EL (cell line): ENCODE measurements at regions not wholly inside any gene's neighbourhood (a gene's known extent, or its start where the extent isn't known, plus 50 kb on each side); places are given as distances from the start of the nearest gene placed in this dataset.

Experiments used
- DNase-seq: peaks from one replicate; pipeline ENCODE4 v3.0.0-alpha.2; 2016

DNA sequence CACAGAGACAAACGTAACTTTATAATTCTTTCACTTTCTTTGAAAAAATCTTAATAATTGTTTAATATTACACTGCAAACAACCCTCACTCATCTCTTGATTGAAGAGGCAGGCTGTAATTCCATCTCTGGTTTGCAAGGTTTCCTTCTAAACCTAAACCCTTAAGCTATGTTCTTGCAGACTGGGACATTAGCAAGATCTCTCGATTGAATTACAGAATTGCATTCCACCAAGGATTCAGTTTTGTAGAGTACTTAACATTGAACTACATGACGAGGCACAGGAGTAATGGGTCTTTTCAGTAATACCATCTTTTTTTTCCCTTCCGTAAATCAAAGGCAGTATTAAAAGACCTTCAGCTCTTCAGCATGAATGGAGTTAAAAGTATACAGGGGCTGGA lies 111.6 kb upstream of the EEF1E1 start:
- no peak for DNase-seq

- DNase-seq, result no peak
These were observed 110.5 kb upstream of the EEF1E1 start for GRCh38 chr6:8212720-8213434.

- DNase-seq, result no peak
These were observed 105.5 kb upstream of the EEF1E1 start for GRCh38 chr6:8207869-8208191.

GRCh38 chr6:8207191-8207868 lies 105.0 kb upstream of the EEF1E1 start:
- no peak for DNase-seq

DNA sequence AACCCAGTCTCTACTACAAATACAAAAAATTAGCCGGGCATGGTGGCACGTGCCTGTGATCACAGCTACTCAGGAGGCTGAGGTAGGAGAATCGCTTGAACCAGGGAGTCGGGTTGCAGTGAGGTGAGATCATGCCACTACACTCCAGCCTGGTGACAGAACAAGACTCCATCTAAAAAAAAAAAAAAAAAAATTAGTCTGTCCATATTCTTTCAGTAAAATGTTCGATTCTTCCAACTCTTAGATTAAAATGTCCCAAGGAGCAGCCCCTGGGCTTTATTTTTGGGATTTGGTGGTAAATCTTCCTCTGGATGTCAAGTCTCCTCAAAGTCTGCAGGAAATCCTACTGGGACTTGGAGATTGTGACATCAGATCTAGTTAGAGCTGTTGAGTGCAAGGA lies 101.0 kb upstream of the EEF1E1 start:
- DNase-seq, result no peak

DNA sequence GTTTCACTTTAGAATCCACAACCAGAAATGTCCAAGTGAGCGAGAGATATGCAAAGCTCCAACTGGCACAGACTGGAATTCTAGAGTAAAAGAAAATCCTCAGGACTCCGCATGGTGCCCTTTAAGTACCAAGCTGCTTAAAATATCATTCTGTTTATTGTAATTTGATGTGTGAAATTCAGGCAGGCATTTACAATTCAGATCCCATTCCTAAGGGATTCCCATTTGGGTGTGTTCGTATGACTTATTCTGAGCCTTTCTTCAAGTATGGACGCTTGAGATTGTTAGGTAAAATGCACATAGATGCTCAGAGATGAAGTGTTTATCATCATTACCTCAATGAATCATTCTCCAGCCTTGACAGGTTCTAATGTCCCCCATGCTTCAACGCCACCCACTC lies 99.3 kb upstream of the EEF1E1 start:
- DNase-seq, result no peak

- DNase-seq, result no peak
These were observed 97.9 kb upstream of the EEF1E1 start for GRCh38 chr6:8200255-8200654.

GRCh38 chr6:8195714-8196102 lies 93.4 kb upstream of the EEF1E1 start:
- no peak for DNase-seq

DNA sequence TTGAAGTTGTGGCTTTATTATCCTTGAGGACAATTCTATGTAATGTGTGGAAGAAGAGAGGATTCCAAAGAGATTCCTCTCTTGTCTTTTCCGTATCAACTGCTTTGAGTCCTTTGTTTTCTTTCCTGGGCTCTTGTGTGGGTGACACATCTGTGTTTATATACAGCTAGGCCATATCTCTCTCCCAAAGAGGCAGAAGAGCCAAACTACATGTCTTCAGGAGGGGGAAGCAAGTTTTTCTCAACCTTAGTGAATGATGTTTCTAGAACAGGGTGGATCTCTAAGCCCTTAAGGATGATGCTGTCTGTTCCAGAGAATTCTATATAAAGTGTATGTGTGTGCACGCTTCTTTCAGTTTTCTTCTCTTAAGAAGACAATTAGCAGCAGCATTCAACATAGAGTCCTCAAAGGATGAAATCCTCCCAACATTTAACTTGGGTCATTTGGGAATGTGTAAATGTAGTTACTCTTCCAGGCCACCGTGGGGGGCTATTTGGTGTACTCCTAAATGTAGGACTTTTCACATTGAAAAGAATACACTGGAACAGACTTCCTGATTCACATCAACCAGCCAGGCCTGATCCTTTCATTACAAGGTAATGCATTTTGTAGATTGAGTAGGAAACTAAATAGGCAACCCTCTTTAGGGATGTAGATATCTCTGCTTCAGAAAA lies 92.8 kb upstream of the EEF1E1 start:
- DNase-seq, result no peak

DNA sequence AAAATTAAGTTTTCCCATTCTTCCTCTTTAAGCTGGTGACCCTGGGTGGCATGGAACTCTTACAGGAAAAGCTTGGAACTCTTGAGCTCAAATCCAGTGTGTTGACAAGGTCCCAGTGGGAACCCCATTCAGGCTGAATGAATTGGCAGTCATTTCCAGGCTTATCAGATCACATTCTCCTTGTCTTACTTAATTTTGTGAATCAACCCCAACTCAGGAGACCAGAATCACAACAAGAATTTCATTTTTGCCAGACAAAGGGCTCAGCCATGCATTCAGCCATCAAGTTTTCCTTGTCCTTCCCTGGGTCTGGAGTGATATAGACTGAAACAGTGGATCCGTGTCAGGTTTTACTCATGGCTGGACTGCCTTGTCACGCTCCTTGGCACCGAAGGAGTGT lies 92.1 kb upstream of the EEF1E1 start:
- DNase-seq, result no peak

- DNase-seq, result peak; percentile 74
These were observed 91.2 kb upstream of the EEF1E1 start for GRCh38 chr6:8193541-8193940.

DNA sequence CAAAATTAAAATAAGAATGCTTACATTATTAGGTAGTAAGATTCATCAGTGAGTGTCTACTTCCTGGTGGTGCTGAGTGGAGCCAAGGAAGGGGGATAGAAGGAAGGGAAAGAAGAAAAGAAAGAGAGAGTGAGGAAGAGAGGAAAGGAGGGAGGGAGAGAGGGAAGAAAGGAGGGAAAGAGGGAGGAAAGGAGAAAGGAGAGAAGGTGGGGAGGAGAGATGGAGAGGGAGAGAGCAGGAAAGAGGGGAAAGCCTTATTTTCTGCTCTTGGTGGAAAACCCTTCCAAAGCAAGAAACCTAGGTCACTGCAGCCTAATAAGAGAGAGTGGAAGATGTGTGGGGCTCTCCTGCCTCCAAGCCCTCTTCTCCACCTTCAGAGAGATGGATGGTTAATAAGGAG lies 90.2 kb upstream of the EEF1E1 start:
- DNase-seq, result no peak

- DNase-seq, result no peak
These were observed 89.7 kb upstream of the EEF1E1 start for GRCh38 chr6:8192067-8192466.

- no peak for DNase-seq
These were observed 89.3 kb upstream of the EEF1E1 start for GRCh38 chr6:8191629-8192028.

DNA sequence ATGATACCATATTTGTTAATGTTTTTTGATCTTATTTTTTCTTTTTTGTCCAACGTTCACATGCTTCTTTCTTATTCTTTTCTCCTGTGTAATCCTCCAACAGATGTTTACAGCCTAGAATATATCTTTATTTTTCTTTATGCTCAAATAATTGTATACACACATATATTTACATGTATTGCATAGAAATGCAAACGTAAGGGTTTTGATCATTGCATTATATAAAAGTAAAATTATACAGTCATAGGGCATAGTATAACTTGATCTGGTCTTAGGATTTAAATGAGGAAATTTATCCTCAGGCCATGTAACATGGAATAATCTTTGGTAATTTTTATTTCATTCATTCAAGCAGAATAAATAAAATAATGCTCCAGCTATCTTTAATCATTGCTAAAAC lies 84.9 kb upstream of the EEF1E1 start:
- no peak for DNase-seq

- no peak for DNase-seq
These were observed 80.7 kb upstream of the EEF1E1 start for GRCh38 chr6:8182902-8183665.

DNA sequence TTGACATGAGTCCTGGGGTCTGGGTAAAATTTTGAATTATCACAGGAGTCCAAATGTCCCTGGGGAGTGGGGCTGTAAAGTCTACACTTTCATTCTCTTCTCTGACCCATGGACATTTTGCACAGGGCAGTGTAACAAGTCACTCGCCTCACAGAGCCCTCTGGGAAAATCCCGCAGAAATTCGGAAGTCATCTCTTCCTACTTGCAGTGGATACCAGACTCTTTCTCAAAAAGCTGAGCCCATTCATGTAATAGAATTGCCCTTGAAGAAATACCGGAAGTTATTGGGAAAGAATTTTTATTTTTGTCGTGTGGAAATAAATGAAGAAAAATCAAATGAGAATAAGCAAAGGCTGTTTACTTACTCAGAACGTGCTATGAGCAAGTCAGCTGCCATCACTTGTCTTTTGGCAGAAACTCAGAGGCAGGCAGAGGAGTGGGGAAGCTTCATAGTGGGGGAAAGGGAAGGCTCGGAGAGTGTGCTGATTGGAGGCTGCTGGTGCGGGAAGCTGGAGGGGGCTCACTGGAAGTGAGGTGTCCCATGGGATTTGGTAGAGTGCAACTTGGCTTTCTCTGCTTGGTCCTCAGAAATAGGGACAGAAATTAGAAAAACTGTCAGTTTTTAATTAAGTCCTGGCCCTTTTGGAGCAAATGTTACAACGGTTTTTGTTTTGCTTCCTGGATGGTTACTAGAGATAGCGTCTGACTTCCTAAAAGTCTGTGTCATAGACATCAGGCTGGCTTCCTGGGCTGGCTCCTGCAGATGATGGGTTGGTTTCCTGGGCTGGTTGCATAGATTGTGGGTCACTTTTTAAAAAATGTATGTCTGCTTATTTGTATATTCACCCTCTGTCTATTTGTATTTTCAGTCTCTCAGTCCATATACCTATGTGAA lies 79.8 kb upstream of the EEF1E1 start:
- peak; percentile 47 for DNase-seq

DNA sequence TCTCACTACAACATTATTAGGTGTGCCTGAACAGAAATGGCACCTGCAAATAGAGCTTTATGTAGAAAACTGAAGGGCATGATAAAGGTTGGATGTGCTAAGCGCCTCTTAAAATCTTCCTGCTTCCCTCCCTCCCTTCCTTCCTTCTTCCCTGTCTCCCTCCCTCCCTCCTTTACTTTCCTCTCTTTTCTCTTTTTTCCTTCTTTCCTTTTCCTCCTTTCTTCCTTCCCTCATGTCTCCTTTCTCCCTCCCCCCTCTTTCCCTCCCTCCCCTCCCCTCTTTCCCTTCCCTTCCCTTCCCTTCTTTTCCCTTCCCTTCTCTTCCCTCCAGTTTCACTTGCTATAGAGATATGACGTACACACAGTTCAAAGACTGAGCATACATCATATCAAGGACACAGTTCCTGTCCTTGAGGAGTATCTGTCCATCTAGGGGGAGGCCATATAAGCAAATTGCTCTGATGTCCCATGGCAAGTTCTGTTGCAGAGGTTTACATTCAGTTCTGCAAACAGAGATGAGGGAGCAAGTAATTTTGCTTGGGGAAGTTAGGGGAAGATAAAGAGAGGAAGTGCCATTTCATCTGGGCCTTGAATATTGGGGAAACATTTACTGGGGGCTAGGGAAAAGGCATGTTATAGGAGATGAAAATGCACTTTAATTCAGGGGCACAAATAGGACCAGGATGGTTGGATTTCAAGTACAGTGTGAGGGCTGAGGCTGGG lies 79.0 kb upstream of the EEF1E1 start:
- no peak for DNase-seq

DNA sequence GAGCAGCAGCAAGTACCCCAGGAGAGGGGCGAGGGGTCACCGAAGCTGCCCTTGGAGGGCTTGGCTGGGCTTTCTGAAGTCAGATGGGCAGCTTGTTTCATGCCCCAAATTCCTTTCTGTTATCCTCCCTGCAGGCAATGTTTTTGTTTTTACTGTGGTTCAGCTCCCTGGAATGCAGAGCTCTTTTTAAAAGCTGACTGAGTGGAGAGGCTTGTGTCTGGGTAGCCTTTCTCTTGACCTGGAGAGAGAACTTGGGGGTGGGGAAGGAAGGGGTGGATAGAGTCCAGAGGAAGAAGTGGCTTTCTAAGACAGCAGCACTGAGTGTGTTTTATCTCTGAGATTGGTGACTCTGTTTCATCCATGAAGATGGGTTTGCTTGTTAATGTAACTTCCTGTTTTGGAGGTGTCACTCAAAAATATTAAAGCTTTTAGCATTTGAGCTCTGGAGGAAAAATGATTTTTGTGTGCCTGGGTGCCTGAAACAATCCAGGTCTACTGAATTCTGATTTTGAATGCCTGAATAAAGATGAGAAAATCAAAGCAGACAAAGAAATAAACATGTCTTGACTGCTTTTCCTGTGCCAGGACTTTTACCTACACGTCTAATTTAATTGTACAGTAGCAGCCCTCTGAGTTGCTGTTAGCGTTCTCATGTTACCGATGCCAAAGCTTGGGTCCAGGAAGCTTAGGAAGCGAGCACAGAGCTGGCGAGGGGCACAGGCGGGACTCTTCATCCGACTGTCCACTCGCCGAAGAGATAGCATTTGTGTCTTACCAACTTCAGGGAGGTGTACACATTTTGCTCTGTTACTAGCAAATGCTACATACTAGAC lies 78.2 kb upstream of the EEF1E1 start:
- DNase-seq, result peak; percentile 97

- peak; percentile 72 for DNase-seq
These were observed 75.4 kb upstream of the EEF1E1 start for GRCh38 chr6:8177721-8178120.
